ENCODE measurements at regions not wholly inside any gene's neighbourhood (a gene's known extent, or its start where the extent isn't known, plus 50 kb on each side); places are given as distances from the start of the nearest gene placed in this dataset.
"Not testable (repeated sequence)": the region's sequence is repeated elsewhere in the genome, so short reads cannot be mapped to it uniquely, and the experiment has no call there.

DNA sequence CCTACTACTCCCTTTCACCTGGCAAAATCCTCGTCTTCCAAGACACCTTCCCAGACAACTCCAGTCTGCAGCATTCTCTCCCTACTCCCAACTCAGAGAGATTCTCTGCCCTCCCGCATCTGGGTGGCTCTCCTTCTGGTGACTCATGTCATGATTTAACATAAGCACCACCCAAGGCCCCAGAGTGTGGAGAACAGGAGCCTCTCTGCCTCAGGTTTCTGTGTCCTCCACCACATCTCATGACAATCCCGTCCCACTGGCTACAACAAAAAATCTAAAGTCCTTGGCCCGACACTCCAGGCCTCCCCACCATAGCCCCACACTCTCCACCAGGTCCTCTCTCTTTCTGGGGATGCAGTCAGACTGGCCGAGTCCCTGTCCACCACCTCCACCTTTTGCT, 197.1 kb downstream of the BCL11A start:
- Histone ChIP-seq H3K27ac (ENCODE audit: low read length) (no peak overlapping the region), H3K27me3 (ENCODE audit: low read depth, low read length) (no peaks in the 10 kb centered on the region), H3K4me3 (ENCODE audit: low read depth in 1 of 2, low read length in 2 of 2) (no peak overlapping the region), H3K9me3 (ENCODE audit: control insufficient read depth in 1 of 2, low read length in 2 of 2) (no peaks in the 10 kb centered on the region), H3K36me3 (ENCODE audit: control insufficient read depth in 1 of 2, insufficient read depth in 2 of 2, low read length in 2 of 2) (no peaks in the 10 kb centered on the region), H3K4me1 (ENCODE audit: control insufficient read depth in 1 of 2, insufficient read depth in 2 of 2, low read length in 2 of 2) (no peaks in the 10 kb centered on the region)

DNA sequence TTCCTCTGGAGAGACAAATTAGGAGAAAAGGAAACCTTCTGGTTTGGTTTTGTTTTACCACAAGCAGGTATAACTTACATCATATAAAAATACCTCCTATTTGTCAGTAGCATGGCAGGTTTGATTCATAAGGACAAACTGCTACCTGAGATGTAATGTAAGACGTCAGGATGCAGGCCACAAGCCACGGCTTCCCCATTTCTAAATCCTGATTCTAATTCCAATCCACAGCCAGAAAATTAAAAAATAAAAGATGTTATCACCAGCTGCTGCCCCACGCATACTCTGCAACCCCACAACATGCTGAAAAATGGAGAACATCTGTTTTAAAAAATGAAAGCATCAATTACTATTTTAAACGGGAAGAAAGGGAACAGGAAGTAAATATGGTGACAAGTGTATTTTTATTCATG, 197.6 kb downstream of the BCL11A start:
- H3K27ac ChIP-seq (ENCODE audit: low read length): no peak overlapping the region

DNA sequence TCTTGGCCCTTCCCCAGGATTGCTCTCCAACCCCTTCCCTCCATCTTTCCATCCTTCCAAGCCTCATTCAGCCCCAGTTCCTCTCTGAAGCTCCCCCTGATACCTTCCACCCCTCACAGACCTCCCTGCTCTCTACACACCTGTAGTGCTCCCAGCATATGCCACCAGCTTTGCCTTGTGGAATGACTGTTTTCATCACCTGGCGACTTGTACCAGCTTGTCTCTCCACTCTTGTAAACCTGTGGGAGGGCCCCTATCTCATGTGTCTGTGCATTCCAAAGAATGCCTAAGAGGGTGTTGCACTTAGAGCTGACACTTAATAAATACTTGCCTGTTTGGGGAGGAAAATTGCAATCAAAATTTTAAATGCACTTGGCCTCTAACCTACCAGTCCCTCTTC, 198.7 kb downstream of the BCL11A start:
- H3K36me3 ChIP-seq (ENCODE audit: control insufficient read depth in 1 of 2, insufficient read depth in 2 of 2, low read length in 2 of 2): no peaks in the 10 kb centered on the region

More for the DNA sequence above, 197.6 kb downstream of the BCL11A start:
- no peaks in the 10 kb centered on the region for H3K27me3 ChIP-seq (ENCODE audit: low read depth, low read length)
- H3K9me3 ChIP-seq (ENCODE audit: control insufficient read depth in 1 of 2, low read length in 2 of 2): no peaks in the 10 kb centered on the region
- H3K4me1 ChIP-seq (ENCODE audit: control insufficient read depth in 1 of 2, insufficient read depth in 2 of 2, low read length in 2 of 2): no peaks in the 10 kb centered on the region
- no peak overlapping the region for H3K4me3 ChIP-seq (ENCODE audit: low read depth in 1 of 2, low read length in 2 of 2)
- H3K36me3 ChIP-seq (ENCODE audit: control insufficient read depth in 1 of 2, insufficient read depth in 2 of 2, low read length in 2 of 2): no peaks in the 10 kb centered on the region

DNA sequence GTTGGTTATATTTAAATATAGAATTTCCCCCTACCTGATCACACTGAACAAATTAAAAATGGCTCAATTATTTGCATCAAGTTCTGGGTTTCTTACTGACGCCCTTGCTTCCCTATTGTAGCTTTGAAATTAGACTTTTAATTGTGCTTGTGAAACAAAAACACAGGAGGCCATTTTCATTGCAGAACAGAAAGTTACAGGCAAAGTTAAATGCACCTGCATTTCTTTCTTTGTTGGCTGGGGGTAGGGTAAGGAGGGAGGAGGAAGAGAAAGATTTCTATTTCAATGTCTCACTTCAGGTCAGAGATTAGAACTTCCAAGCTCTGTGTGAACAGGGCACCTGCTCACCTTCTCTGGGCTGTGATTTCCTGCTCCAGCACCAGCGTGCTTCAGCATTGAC, 199.6 kb downstream of the BCL11A start:
- Histone ChIP-seq H3K4me1 (ENCODE audit: control insufficient read depth in 1 of 2, insufficient read depth in 2 of 2, low read length in 2 of 2) (no peaks in the 10 kb centered on the region), H3K4me3 (ENCODE audit: low read depth in 1 of 2, low read length in 2 of 2) (no peak overlapping the region), H3K27me3 (ENCODE audit: low read depth, low read length) (no peaks in the 10 kb centered on the region), H3K9me3 (ENCODE audit: control insufficient read depth in 1 of 2, low read length in 2 of 2) (no peaks in the 10 kb centered on the region), H3K27ac (ENCODE audit: low read length) (no peak overlapping the region), H3K36me3 (ENCODE audit: control insufficient read depth in 1 of 2, insufficient read depth in 2 of 2, low read length in 2 of 2) (no peaks in the 10 kb centered on the region)

More for the DNA sequence above, 198.7 kb downstream of the BCL11A start:
- Histone ChIP-seq H3K27me3 (ENCODE audit: low read depth, low read length) (no peaks in the 10 kb centered on the region), H3K27ac (ENCODE audit: low read length) (no peak overlapping the region), H3K4me1 (ENCODE audit: control insufficient read depth in 1 of 2, insufficient read depth in 2 of 2, low read length in 2 of 2) (no peaks in the 10 kb centered on the region), H3K4me3 (ENCODE audit: low read depth in 1 of 2, low read length in 2 of 2) (no peak overlapping the region), H3K9me3 (ENCODE audit: control insufficient read depth in 1 of 2, low read length in 2 of 2) (no peaks in the 10 kb centered on the region)

DNA sequence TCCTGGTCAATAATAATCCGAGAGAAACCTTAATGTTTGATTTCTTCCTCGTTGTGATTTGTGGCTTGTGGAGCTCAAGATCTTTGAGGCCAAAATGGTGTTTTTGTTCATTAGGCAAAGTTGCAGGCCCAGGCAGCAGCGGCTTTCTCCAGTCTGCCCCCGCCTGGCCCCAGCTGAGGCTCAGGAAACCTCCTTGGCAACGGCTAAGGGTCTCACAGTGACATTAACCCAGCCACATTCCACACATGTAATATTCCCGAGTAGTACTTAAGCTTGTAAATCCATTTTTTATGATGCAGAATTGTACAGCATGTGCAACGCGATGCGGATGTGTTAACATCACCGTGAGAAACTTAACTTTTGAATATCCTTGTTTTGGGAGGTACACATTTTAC, 200.1 kb downstream of the BCL11A start:
- Histone ChIP-seq H3K27me3 (ENCODE audit: low read depth, low read length) (no peaks in the 10 kb centered on the region), H3K4me3 (ENCODE audit: low read depth in 1 of 2, low read length in 2 of 2) (no peak overlapping the region), H3K36me3 (ENCODE audit: control insufficient read depth in 1 of 2, insufficient read depth in 2 of 2, low read length in 2 of 2) (no peaks in the 10 kb centered on the region), H3K4me1 (ENCODE audit: control insufficient read depth in 1 of 2, insufficient read depth in 2 of 2, low read length in 2 of 2) (no peaks in the 10 kb centered on the region), H3K27ac (ENCODE audit: low read length) (no peak overlapping the region), H3K9me3 (ENCODE audit: control insufficient read depth in 1 of 2, low read length in 2 of 2) (no peaks in the 10 kb centered on the region)

DNA sequence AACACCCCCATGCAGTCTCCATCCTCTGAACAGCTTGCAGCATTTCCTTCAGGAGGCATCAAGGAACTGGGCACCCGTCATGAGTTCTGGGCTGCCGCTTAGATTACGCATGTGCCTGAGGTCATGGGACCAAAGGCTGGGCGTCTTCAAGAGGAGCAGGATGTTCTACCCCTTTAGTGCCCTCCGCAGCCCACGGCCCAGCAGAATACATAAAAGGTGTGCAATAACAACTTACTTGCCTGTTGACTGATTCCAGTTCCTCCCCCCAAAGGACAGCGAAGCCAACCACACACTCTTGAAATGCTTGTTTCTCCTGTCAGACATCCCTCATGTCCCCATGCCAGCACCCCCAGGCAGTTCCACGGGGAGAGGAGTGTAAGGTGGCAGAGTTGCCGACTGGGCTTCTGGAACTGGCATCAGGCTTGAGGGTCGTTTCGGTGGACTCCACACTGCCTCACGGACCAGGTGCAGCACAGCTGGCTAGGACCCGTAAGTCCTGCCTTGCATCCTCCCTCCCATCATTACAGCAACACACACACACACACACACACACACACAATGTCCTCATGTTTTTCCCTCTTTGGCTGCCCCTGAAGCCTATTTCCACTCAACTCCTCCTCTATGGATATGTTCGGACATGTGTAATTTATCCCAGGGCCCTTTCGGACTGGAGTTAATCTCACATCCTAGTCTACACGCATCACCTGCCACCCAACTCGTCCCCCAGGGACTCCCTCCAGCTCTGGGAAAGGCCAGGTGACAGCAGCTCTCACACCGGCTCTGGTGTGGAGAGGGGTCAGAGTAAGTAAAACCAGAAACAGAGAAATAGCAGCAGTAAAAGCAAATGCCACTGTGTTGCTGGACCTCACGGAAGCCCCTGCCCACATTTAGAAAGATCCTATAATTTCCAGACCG, 200.7 kb downstream of the BCL11A start:
- Histone ChIP-seq H3K9me3 (ENCODE audit: control insufficient read depth in 1 of 2, low read length in 2 of 2) (no peaks in the 10 kb centered on the region), H3K36me3 (ENCODE audit: control insufficient read depth in 1 of 2, insufficient read depth in 2 of 2, low read length in 2 of 2) (no peaks in the 10 kb centered on the region), H3K4me1 (ENCODE audit: control insufficient read depth in 1 of 2, insufficient read depth in 2 of 2, low read length in 2 of 2) (no peaks in the 10 kb centered on the region), H3K4me3 (ENCODE audit: low read depth in 1 of 2, low read length in 2 of 2) (no peak overlapping the region), H3K27ac (ENCODE audit: low read length) (no peak overlapping the region), H3K27me3 (ENCODE audit: low read depth, low read length) (no peaks in the 10 kb centered on the region)

DNA sequence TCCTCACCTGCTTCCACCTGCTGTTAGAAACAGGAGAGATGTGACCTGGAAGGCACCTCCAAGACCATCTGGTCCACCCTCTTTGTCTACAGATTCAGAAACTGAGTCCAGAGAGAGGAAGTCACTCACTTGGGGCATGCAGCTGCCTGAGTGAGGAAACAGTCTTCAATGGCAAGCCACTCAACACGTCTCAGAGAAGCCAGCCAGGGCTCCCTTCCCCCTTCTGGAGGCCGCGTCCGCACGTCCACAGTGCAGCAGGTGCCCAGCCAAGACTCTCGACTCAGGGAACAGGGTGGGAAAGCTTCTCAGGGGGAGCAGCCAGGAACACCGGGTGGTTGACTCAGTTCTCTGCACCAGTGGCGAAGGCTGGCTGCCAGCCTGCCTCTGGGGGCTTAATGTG, 201.7 kb downstream of the BCL11A start:
- H3K4me1 ChIP-seq (ENCODE audit: control insufficient read depth in 1 of 2, insufficient read depth in 2 of 2, low read length in 2 of 2): no peaks in the 10 kb centered on the region
- no peak overlapping the region for H3K4me3 ChIP-seq (ENCODE audit: low read depth in 1 of 2, low read length in 2 of 2)
- no peaks in the 10 kb centered on the region for H3K9me3 ChIP-seq (ENCODE audit: control insufficient read depth in 1 of 2, low read length in 2 of 2)
- no peak overlapping the region for H3K27ac ChIP-seq (ENCODE audit: low read length)
- H3K36me3 ChIP-seq (ENCODE audit: control insufficient read depth in 1 of 2, insufficient read depth in 2 of 2, low read length in 2 of 2): no peaks in the 10 kb centered on the region
- H3K27me3 ChIP-seq (ENCODE audit: low read depth, low read length): no peaks in the 10 kb centered on the region

DNA sequence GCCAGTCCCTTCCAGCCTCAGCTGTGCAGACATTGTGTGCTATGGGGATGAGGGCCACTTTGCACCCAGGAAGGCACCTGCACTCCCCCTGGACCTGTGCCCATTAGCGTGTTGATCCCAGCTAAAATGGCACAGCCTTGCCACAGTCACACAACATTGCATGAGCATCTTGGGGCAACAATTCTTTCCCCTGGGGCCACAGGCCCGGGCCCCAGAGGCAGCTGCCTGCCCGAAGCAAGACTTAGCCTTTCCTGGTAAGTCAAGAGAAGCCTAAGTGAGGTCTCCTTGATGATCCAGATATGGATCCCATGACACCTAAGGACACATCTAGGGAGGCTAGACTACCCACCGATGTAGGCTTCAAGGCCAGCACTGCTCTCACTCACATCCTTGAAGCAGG, 202.1 kb downstream of the BCL11A start:
- Histone ChIP-seq H3K4me3 (ENCODE audit: low read depth in 1 of 2, low read length in 2 of 2) (no peak overlapping the region), H3K27ac (ENCODE audit: low read length) (no peak overlapping the region), H3K27me3 (ENCODE audit: low read depth, low read length) (no peaks in the 10 kb centered on the region), H3K36me3 (ENCODE audit: control insufficient read depth in 1 of 2, insufficient read depth in 2 of 2, low read length in 2 of 2) (no peaks in the 10 kb centered on the region), H3K9me3 (ENCODE audit: control insufficient read depth in 1 of 2, low read length in 2 of 2) (no peaks in the 10 kb centered on the region), H3K4me1 (ENCODE audit: control insufficient read depth in 1 of 2, insufficient read depth in 2 of 2, low read length in 2 of 2) (no peaks in the 10 kb centered on the region)

DNA sequence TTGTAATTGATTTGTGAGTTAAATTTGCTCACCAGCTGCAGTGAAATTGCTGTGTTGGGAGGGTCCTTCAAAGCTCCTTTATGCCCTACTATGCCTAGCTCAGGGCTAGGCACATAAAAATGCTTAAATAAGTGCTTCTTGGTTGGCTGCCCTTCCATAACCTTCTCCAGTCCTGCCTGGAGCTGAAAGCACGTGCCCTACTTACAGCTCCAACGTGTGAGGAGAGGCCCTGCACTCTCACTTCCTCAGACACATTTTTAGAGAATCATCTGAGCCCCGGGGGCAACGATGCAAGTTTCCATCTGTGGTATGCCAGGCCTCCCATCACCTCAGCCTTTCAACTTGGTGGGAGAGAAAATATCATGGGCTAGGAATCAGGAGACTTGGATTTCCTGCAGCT, 202.7 kb downstream of the BCL11A start:
- Histone ChIP-seq H3K27me3 (ENCODE audit: low read depth, low read length) (no peaks in the 10 kb centered on the region), H3K36me3 (ENCODE audit: control insufficient read depth in 1 of 2, insufficient read depth in 2 of 2, low read length in 2 of 2) (no peaks in the 10 kb centered on the region), H3K4me3 (ENCODE audit: low read depth in 1 of 2, low read length in 2 of 2) (no peak overlapping the region), H3K9me3 (ENCODE audit: control insufficient read depth in 1 of 2, low read length in 2 of 2) (no peaks in the 10 kb centered on the region), H3K4me1 (ENCODE audit: control insufficient read depth in 1 of 2, insufficient read depth in 2 of 2, low read length in 2 of 2) (no peaks in the 10 kb centered on the region), H3K27ac (ENCODE audit: low read length) (no peak overlapping the region)

DNA sequence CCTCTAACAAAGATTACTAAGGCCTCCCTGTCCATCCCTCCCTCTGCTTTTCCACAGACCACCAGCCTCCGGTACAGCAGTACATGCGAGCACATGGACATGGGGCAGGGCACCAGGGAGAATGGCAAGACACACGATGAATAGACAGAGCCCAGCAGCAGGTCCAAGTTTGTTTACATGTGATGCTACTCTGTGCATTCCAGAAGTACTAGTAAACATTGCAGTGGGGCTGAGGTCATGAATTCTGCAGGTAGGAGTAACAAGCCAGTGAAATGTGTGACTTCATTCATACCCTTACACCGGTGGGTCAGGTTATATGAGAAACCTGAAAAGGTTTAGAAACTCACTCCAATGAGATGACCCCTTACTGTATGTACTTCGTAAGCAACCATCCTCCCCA, 205.7 kb downstream of the BCL11A start:
- Histone ChIP-seq H3K4me3 (ENCODE audit: low read depth in 1 of 2, low read length in 2 of 2) (no peak overlapping the region), H3K9me3 (ENCODE audit: control insufficient read depth in 1 of 2, low read length in 2 of 2) (no peaks in the 10 kb centered on the region), H3K36me3 (ENCODE audit: control insufficient read depth in 1 of 2, insufficient read depth in 2 of 2, low read length in 2 of 2) (no peaks in the 10 kb centered on the region), H3K27ac (ENCODE audit: low read length) (no peak overlapping the region), H3K4me1 (ENCODE audit: control insufficient read depth in 1 of 2, insufficient read depth in 2 of 2, low read length in 2 of 2) (no peaks in the 10 kb centered on the region), H3K27me3 (ENCODE audit: low read depth, low read length) (no peaks in the 10 kb centered on the region)

DNA sequence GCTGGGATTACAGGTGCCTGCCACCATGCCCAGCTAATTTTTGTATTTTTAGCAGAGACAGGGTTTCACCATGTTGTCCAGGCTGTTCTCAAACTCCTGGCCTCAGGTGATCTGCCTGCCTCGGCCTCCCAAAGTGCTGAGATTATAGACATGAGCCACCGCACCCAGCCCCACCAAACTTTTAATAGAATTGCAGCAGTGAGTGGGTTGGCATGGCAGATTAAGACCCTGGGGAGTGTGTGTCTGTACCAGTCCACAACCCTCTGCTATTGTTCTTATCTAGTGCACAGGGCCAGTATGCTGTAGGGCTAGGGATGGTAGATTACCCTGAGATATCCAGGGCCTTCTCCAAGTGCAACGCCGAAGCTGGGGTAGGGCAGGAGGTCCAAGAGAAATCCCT, 211.0 kb downstream of the BCL11A start:
- H3K36me3 ChIP-seq (ENCODE audit: control insufficient read depth in 1 of 2, insufficient read depth in 2 of 2, low read length in 2 of 2); H3K27me3 ChIP-seq (ENCODE audit: low read depth, low read length); H3K27ac ChIP-seq (ENCODE audit: low read length); H3K4me1 ChIP-seq (ENCODE audit: control insufficient read depth in 1 of 2, insufficient read depth in 2 of 2, low read length in 2 of 2); H3K4me3 ChIP-seq (ENCODE audit: low read depth in 1 of 2, low read length in 2 of 2); H3K9me3 ChIP-seq (ENCODE audit: control insufficient read depth in 1 of 2, low read length in 2 of 2): not testable (repeated sequence)

DNA sequence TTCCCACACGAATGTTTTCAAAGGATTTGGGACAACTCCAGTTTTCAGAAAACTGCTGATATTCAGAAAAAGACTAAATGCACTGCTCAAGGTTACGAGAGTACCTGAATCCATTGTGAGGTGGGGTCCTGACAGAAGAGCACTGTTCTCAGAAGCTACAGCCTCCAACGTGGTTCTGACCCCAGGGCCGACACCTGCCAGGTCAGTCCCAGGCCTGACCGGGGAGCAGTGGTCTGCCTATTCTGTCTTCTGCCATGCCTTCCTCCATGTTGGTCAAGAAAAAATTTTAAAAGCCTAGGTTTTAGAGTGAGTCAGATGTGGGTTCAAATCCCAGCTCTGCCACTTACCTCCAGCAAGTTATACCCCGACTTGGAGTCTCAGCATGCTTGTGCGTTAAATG, 212.3 kb downstream of the BCL11A start:
- H3K36me3 ChIP-seq (ENCODE audit: control insufficient read depth in 1 of 2, insufficient read depth in 2 of 2, low read length in 2 of 2): no peaks in the 10 kb centered on the region
- H3K27ac ChIP-seq (ENCODE audit: low read length): no peak overlapping the region
- no peaks in the 10 kb centered on the region for H3K4me1 ChIP-seq (ENCODE audit: control insufficient read depth in 1 of 2, insufficient read depth in 2 of 2, low read length in 2 of 2)
- H3K4me3 ChIP-seq (ENCODE audit: low read depth in 1 of 2, low read length in 2 of 2): no peak overlapping the region
- H3K27me3 ChIP-seq (ENCODE audit: low read depth, low read length): no peaks in the 10 kb centered on the region
- H3K9me3 ChIP-seq (ENCODE audit: control insufficient read depth in 1 of 2, low read length in 2 of 2): no peaks in the 10 kb centered on the region
